ENCODE measurements at regions not wholly inside any gene's neighbourhood (a gene's known extent, or its start where the extent isn't known, plus 50 kb on each side); places are given as distances from the start of the nearest gene placed in this dataset.

GRCh38 chr1:221431068-221431651 lies 310.7 kb downstream of the DUSP10 start:
- H2AFZ ChIP-seq (ENCODE audit: low read depth, low read length): no peak overlapping the region

GRCh38 chr1:221431961-221432360 lies 309.9 kb downstream of the DUSP10 start:
- H3K36me3 ChIP-seq (ENCODE audit: insufficient read depth, low read length): no peaks in the 10 kb centered on the region
- H3F3A ChIP-seq (ENCODE audit: insufficient read depth, low read length, poor library complexity, severe bottlenecking): no peaks in the 10 kb centered on the region
- no peak overlapping the region for H3K9ac ChIP-seq (ENCODE audit: low read length)
- H3K79me2 ChIP-seq (replicated peaks; ENCODE audit: insufficient read depth, low read length): no peaks in the 10 kb centered on the region
- H3K4me2 ChIP-seq (ENCODE audit: low read length): no peak overlapping the region
- no peaks in the 10 kb centered on the region for H3K9me3 ChIP-seq (ENCODE audit: low read length)
- no peaks in the 10 kb centered on the region for H4K20me1 ChIP-seq (ENCODE audit: insufficient read depth)
- no peak overlapping the region for H2AFZ ChIP-seq (ENCODE audit: low read depth, low read length)
- H3K27ac ChIP-seq (ENCODE audit: low read length): no peak overlapping the region
- no peak overlapping the region for H3K4me3 ChIP-seq (ENCODE audit: low read length)
- H3K27me3 ChIP-seq (ENCODE audit: insufficient read depth, low read depth, low read length): no peaks in the 10 kb centered on the region
- no peaks in the 10 kb centered on the region for H3K9me2 ChIP-seq (ENCODE audit: insufficient read depth, low read length)
- no peak for TF ChIP-seq EP300 (conservative IDR thresholded peaks at IDR 0.05; ENCODE audit: poor library complexity, severe bottlenecking)
- no peak for TF ChIP-seq REST (IDR thresholded peaks at IDR 0.05; ENCODE audit: borderline replicate concordance)
- no peak for TF ChIP-seq MXI1 (conservative IDR thresholded peaks at IDR 0.05; ENCODE audit: poor library complexity, severe bottlenecking)
- TF ChIP-seq RAD21 (conservative IDR thresholded peaks at IDR 0.05): no peak
- TF ChIP-seq POLR2AphosphoS5 (IDR thresholded peaks at IDR 0.05): no peak
- TF ChIP-seq TAF1 (IDR thresholded peaks at IDR 0.05; ENCODE audit: low read depth): no peak
- TF ChIP-seq SMC3 (conservative IDR thresholded peaks at IDR 0.05; ENCODE audit: poor library complexity): no peak

More at GRCh38 chr1:221431068-221431651, 310.7 kb downstream of the DUSP10 start:
- Histone ChIP-seq H3K9me3 (ENCODE audit: low read length) (no peaks in the 10 kb centered on the region), H4K20me1 (ENCODE audit: insufficient read depth) (no peaks in the 10 kb centered on the region), H3F3A (ENCODE audit: insufficient read depth, low read length, poor library complexity, severe bottlenecking) (no peaks in the 10 kb centered on the region), H3K4me2 (ENCODE audit: low read length) (no peak overlapping the region), H3K9me2 (ENCODE audit: insufficient read depth, low read length) (no peaks in the 10 kb centered on the region), H3K27me3 (ENCODE audit: insufficient read depth, low read depth, low read length) (no peaks in the 10 kb centered on the region), H3K36me3 (ENCODE audit: insufficient read depth, low read length) (no peaks in the 10 kb centered on the region), H3K9ac (ENCODE audit: low read length) (no peak overlapping the region), H3K4me3 (ENCODE audit: low read length) (no peak overlapping the region), H3K79me2 (replicated peaks; ENCODE audit: insufficient read depth, low read length) (no peaks in the 10 kb centered on the region), H3K27ac (ENCODE audit: low read length) (no peak overlapping the region)
- TF ChIP-seq CTCF (IDR thresholded peaks at IDR 0.05; ENCODE audit: poor library complexity, severe bottlenecking): no peak
- no peak for TF ChIP-seq SMC3 (conservative IDR thresholded peaks at IDR 0.05; ENCODE audit: poor library complexity)
- no peak for TF ChIP-seq TAF1 (IDR thresholded peaks at IDR 0.05; ENCODE audit: low read depth)
- no peak for TF ChIP-seq POLR2AphosphoS5 (IDR thresholded peaks at IDR 0.05)
- no peak for TF ChIP-seq EP300 (conservative IDR thresholded peaks at IDR 0.05; ENCODE audit: poor library complexity, severe bottlenecking)
- no peak for TF ChIP-seq RAD21 (conservative IDR thresholded peaks at IDR 0.05)
- TF ChIP-seq MXI1 (conservative IDR thresholded peaks at IDR 0.05; ENCODE audit: poor library complexity, severe bottlenecking): no peak
- TF ChIP-seq REST (IDR thresholded peaks at IDR 0.05; ENCODE audit: borderline replicate concordance): no peak
- TF ChIP-seq EZH2 (IDR thresholded peaks at IDR 0.05; ENCODE audit: borderline replicate concordance, insufficient read depth, low read length, poor library complexity, severe bottlenecking): no peak
